ENCODE measurements at regions not wholly inside any gene's neighbourhood (a gene's known extent, or its start where the extent isn't known, plus 50 kb on each side); places are given as distances from the start of the nearest gene placed in this dataset.

DNA sequence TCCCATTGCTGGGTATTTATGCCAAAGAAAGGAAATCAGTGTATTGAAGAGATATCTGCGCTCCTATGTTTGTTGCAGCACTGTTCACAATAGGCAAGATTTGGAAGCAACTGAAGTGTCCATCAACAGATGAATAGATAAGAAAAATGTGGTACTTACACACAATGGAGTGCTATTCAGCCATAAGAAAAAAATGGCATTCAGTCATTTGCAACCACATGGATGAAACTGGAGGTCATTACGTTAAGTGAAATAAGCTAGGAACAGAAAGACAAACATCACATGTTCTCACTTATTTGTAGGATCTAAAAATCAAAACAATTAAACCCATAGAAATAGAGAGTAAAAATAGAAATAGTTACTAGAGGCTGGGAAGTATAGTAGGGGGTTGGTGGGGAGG is 1133.1 kb upstream of the ACO1 start:
- Histone ChIP-seq H3K27ac (no peak overlapping the region), H3K27me3 (no peaks in the 10 kb centered on the region), H3K4me1 (no peaks in the 10 kb centered on the region), H3K4me3 (replicated peaks in 1 of 3) (no peak overlapping the region), H3K9me3 (no peaks in the 10 kb centered on the region), H3K36me3 (no peaks in the 10 kb centered on the region)
- no peak for DNase-seq
- 89 to 92% methylated on average over 2 of the region's 2 CpGs for WGBS, 2 donors
- no peak for TF ChIP-seq POLR2A (IDR thresholded peaks at IDR 0.05)
- TF ChIP-seq, protein P1, sequence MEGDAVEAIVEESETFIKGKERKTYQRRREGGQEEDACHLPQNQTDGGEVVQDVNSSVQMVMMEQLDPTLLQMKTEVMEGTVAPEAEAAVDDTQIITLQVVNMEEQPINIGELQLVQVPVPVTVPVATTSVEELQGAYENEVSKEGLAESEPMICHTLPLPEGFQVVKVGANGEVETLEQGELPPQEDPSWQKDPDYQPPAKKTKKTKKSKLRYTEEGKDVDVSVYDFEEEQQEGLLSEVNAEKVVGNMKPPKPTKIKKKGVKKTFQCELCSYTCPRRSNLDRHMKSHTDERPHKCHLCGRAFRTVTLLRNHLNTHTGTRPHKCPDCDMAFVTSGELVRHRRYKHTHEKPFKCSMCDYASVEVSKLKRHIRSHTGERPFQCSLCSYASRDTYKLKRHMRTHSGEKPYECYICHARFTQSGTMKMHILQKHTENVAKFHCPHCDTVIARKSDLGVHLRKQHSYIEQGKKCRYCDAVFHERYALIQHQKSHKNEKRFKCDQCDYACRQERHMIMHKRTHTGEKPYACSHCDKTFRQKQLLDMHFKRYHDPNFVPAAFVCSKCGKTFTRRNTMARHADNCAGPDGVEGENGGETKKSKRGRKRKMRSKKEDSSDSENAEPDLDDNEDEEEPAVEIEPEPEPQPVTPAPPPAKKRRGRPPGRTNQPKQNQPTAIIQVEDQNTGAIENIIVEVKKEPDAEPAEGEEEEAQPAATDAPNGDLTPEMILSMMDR (IDR thresholded peaks at IDR 0.05): no peak
- intact Hi-C loops (cut with DNase I): no loop called here

DNA sequence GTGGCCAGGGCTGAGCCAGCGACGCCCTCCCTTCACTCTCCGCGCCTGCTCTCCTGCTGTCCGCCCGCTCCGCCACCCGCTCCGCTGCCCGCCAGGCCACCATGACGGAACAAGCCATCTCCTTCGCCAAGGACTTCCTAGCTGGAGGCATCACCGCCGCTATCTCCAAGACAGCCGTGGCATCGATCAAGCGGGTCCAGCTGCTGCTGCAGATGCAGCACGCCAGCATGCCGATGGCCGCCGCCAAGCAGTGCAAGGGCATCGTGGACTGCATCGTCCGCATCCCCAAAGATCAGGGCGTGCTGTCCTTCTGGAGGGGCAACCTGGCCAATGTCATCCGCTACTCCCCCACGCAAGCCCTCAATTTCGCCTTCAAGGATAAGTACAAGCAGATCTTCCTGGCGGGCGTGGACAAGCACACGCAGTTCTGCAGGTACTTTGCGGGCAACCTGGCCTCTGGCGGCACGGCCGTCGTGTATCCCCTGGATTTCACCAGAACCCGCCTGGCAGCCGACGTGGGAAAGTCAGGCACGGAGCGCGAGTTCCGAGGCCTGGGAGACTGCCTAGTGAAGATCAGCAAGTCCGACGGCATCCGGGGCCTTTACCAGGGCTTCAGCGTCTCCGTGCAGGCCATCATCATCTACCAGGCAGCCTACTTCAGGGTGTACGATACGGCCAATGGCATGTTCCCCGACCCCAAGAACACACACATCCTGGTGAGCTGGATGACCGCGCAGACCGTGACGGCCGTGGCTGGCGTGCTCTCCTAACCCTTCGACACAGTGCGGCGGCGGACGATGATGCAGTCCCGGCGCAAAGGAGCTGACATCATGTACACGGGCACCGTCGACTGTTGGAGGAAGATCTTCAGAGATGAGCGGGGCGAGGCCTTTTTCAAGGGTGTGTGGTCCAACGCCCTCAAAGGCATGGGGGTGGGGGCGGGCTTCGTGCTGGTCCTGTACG is 1130.4 kb upstream of the ACO1 start:
- Histone ChIP-seq H3K27ac (no peak overlapping the region), H3K4me1 (no peaks in the 10 kb centered on the region), H3K9me3 (no peaks in the 10 kb centered on the region), H3K4me3 (replicated peaks in 1 of 3) (no peak overlapping the region), H3K27me3 (no peaks in the 10 kb centered on the region), H3K36me3 (no peaks in the 10 kb centered on the region)
- no peak for DNase-seq
- 97% methylated on average over 49 to 72 of the region's 73 CpGs for WGBS, 2 donors
- intact Hi-C loops (cut with DNase I): no loop called here
- TF ChIP-seq, protein P1 (IDR thresholded peaks at IDR 0.05): no peak
- TF ChIP-seq POLR2A (IDR thresholded peaks at IDR 0.05): no peak

DNA sequence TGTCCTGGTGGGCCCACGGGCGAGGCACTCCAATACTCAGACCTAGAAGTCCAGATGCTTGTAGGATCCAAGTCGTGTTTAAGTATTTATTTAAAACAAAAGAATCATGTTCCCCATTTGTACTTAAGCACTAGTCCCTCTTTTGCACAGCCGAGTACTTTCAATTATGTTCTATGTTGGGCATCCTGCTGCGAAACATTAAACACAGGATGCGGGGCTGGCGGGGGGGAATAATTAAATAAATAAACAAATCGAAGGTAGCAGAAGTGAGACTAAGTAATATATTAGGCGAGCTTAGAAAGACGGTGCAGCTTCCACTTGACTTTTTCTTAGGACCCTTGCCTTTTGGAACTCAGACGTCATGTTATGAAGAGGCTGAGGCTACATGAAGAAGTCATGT is 1129.2 kb upstream of the ACO1 start:
- TF ChIP-seq POLR2A (IDR thresholded peaks at IDR 0.05): no peak
- TF ChIP-seq, protein P1 (IDR thresholded peaks at IDR 0.05): no peak
- no peaks in the 10 kb centered on the region for H3K4me1 ChIP-seq
- intact Hi-C loops (cut with DNase I): no loop called here
- H3K9me3 ChIP-seq: no peaks in the 10 kb centered on the region
- 87 to 90% methylated on average over 11 of the region's 11 CpGs for WGBS, 2 donors
- no peaks in the 10 kb centered on the region for H3K36me3 ChIP-seq
- H3K27ac ChIP-seq: no peak overlapping the region
- no peaks in the 10 kb centered on the region for H3K27me3 ChIP-seq
- no peak for DNase-seq
- no peak overlapping the region for H3K4me3 ChIP-seq (replicated peaks in 1 of 3)

DNA sequence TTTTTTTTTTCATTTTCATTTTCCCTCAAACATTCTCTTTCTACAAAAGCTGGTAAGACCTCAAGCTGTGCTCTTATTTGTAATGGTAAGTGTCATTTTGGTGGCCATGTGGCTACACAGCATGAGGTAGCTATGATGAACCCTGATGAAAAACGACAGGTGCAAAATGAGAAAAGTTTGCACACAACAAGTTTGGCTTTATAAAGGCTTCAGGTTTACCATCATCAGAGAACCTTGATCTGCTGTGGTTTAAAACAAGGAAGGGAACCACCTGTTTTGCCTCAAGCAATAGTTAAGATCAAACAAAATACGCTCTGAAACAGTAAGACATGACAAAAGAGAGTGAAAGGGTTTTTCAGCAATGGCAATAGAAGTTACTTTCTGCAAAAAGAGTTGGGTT is 1124.6 kb upstream of the ACO1 start:
- TF ChIP-seq POLR2A (IDR thresholded peaks at IDR 0.05): no peak
- TF ChIP-seq, protein P1 (IDR thresholded peaks at IDR 0.05): no peak
- Histone ChIP-seq H3K36me3 (no peaks in the 10 kb centered on the region), H3K9me3 (no peaks in the 10 kb centered on the region), H3K4me3 (replicated peaks in 1 of 3) (no peak overlapping the region), H3K27ac (no peak overlapping the region), H3K27me3 (no peaks in the 10 kb centered on the region), H3K4me1 (no peaks in the 10 kb centered on the region)
- no peak for DNase-seq
- intact Hi-C loops (cut with DNase I): no loop called here
- WGBS, 2 donors: 50 to 53% methylated on average over 2 of the region's 2 CpGs

All from thyroid gland (tissue), 4 donors.